ENCODE measurements at regions not wholly inside any gene's neighbourhood (a gene's known extent, or its start where the extent isn't known, plus 50 kb on each side); places are given as distances from the start of the nearest gene placed in this dataset.

- no peak for DNase-seq (ENCODE audit: low read depth)
Observed at GRCh38 chr10:118246332-118247295, 95.5 kb downstream of the FAM204A start.

- no peak for DNase-seq (ENCODE audit: low read depth)
Observed at GRCh38 chr10:118243907-118244306, 98.2 kb downstream of the FAM204A start.

- DNase-seq (ENCODE audit: low read depth): peak; percentile 14
Observed at GRCh38 chr10:118241229-118242137, 100.6 kb downstream of the FAM204A start.

- no peak for DNase-seq (ENCODE audit: low read depth)
Observed at GRCh38 chr10:118239236-118239630, 102.9 kb downstream of the FAM204A start.

GRCh38 chr10:118238573-118239235, 103.4 kb downstream of the FAM204A start:
- DNase-seq (ENCODE audit: low read depth): no peak

GRCh38 chr10:118237930-118238329, 104.2 kb downstream of the FAM204A start:
- no peak for DNase-seq (ENCODE audit: low read depth)

- no peak for DNase-seq (ENCODE audit: low read depth)
Observed at GRCh38 chr10:118234683-118235082, 107.4 kb downstream of the FAM204A start.

- DNase-seq (ENCODE audit: low read depth): no peak
Observed at GRCh38 chr10:118220346-118220850, 121.7 kb downstream of the FAM204A start.

- no peak for DNase-seq (ENCODE audit: low read depth)
Observed at GRCh38 chr10:118218562-118218961, 123.6 kb downstream of the FAM204A start.

GRCh38 chr10:118216571-118217170, 125.5 kb downstream of the FAM204A start:
- DNase-seq (ENCODE audit: low read depth): no peak

- no peak for DNase-seq (ENCODE audit: low read depth)
Observed at GRCh38 chr10:118216020-118216419, 126.1 kb downstream of the FAM204A start.

GRCh38 chr10:118214776-118215175, 127.3 kb downstream of the FAM204A start:
- no peak for DNase-seq (ENCODE audit: low read depth)

GRCh38 chr10:118213436-118213835, 128.7 kb downstream of the FAM204A start:
- no peak for DNase-seq (ENCODE audit: low read depth)

GRCh38 chr10:118210276-118210675, 131.8 kb downstream of the FAM204A start:
- DNase-seq (ENCODE audit: low read depth): no peak

- DNase-seq (ENCODE audit: low read depth): no peak
Observed at GRCh38 chr10:118209215-118209614, 132.9 kb downstream of the FAM204A start.

GRCh38 chr10:118207470-118208007, 134.6 kb downstream of the FAM204A start:
- no peak for DNase-seq (ENCODE audit: low read depth)

GRCh38 chr10:118204292-118204943, 137.7 kb downstream of the FAM204A start:
- DNase-seq (ENCODE audit: low read depth): no peak

GRCh38 chr10:118203461-118203860, 138.7 kb downstream of the FAM204A start:
- no peak for DNase-seq (ENCODE audit: low read depth)

GRCh38 chr10:118195729-118196128, 146.4 kb downstream of the FAM204A start:
- DNase-seq (ENCODE audit: low read depth): no peak

- no peak for DNase-seq (ENCODE audit: low read depth)
Observed at GRCh38 chr10:118193642-118194041, 146.9 kb upstream of the RAB11FIP2 start.

- DNase-seq (ENCODE audit: low read depth): no peak
Observed at GRCh38 chr10:118181021-118181420, 134.3 kb upstream of the RAB11FIP2 start.
